Cardiac fibroblast (primary cell): ENCODE measurements at regions not wholly inside any gene's neighbourhood (a gene's known extent, or its start where the extent isn't known, plus 50 kb on each side); places are given as distances from the start of the nearest gene placed in this dataset.

Experiments used
- DNase-seq, 2 donors: peaks; one replicate each; pipeline versions ENCODE4 v3.0.0 to v3.0.0-alpha.2; 2010; ENCODE audit warnings: low read depth in 2 of 2
- H3K4me3 ChIP-seq, 2 donors: replicated peaks in 1 of 2; 1 replicate in 1 of 2; 2 replicates in 1 of 2; pipeline ENCODE4 v1.5.1; 2011; ENCODE audit warnings: low read depth in 2 of 2, low read length in 2 of 2, mild to moderate bottlenecking in 2 of 2, moderate library complexity in 1 of 2
- CTCF ChIP-seq: IDR thresholded peaks from one replicate; pipeline ENCODE4 v1.5.1; 2011; ENCODE audit warnings: low read depth, mild to moderate bottlenecking, low read length, inconsistent platforms

GRCh38 chr16:24668481-24669061 is 60.9 kb upstream of the TNRC6A start:
- TF ChIP-seq CTCF: no peak
- DNase-seq: peak; percentile 55 to 70

DNA sequence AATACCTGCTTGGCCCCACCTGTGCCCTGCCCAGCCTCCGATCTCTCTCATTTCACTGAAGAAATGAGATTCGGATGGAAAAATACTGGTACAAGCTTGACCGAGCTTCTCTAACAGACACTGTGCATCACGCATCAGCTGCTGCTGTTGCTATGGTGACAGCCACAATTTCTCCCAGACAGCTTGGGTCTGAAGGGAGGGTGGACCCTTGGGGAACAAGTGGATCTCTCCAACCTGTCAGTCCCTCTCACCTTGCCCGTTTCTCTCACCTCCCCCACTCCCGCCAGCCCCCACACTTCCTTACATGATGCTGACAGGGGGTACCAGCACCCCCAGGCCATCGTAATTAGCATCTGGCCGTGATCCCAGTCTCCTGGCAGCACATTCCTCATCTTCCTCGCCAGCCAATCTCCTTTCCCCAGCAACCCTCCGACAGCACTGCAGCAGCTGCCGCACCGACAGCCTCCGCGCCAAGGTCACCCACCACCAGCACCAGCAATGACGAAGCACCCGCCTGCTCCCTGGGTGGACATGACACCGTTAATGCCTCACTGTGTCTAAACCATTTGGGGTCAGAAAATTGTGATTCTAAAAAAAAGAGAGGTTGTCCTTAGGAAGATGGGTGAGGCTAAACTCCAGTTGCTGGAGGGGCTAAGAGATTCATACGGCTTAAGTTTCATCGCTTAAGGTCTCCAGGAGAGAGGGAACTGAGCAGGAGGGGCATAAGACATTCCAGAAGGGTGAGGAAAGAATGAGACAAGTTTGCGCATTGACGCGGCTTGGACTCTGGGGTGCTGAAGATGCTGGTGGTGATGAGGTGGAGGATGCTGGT is 58.6 kb upstream of the TNRC6A start:
- no peak for TF ChIP-seq CTCF

More at GRCh38 chr16:24668481-24669061, 60.9 kb upstream of the TNRC6A start:
- no peak overlapping the region for H3K4me3 ChIP-seq

GRCh38 chr16:24671455-24671954 is 57.9 kb upstream of the TNRC6A start:
- peak; percentile 12 for TF ChIP-seq CTCF
- no peak for DNase-seq

More for the DNA sequence above, 58.6 kb upstream of the TNRC6A start:
- peak; percentile 82 to 86 for DNase-seq
- no peak overlapping the region for H3K4me3 ChIP-seq

DNA sequence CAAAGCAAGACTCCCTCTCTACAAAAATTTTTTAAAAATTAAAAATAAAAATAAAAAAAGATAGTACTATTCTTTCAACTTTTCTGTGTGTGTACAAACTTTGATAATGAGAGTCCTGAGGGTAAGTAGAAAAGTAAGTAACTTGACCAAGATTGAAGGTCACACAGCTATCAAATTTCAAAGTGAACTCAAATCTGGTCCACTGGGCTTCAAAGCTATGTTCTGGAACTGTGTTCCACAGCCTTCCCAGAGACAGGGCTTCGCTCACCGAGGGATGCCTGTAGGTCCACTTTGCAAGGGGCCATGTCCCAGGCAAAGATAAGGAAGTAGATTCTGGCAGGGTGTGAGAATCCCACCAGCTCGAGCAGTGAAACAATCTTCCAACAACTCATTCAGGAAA is 56.3 kb upstream of the TNRC6A start:
- no peak for TF ChIP-seq CTCF
- no peak for DNase-seq
- no peak overlapping the region for H3K4me3 ChIP-seq

More at GRCh38 chr16:24671455-24671954, 57.9 kb upstream of the TNRC6A start:
- H3K4me3 ChIP-seq: no peak overlapping the region

DNA sequence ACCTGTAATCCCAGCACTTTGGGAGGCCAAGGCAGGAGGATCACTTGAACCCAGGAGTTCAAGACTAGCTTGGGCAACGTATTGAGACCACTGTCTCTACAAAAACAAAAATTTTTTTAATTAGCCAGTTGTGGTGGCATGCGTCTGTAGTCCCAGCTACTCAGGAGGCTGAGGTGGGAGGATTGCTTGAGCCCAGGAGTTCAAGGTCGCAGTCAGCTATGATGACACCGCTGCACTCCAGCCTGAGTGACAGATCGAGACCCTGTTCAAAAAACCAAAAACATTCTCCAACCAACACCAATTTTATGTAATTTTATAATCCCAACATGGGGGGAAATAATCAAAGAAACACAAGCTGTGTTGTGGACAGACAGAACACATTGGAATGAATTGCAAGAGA is 54.6 kb upstream of the TNRC6A start:
- no peak for DNase-seq
- H3K4me3 ChIP-seq: no peak overlapping the region
- TF ChIP-seq CTCF: no peak

DNA sequence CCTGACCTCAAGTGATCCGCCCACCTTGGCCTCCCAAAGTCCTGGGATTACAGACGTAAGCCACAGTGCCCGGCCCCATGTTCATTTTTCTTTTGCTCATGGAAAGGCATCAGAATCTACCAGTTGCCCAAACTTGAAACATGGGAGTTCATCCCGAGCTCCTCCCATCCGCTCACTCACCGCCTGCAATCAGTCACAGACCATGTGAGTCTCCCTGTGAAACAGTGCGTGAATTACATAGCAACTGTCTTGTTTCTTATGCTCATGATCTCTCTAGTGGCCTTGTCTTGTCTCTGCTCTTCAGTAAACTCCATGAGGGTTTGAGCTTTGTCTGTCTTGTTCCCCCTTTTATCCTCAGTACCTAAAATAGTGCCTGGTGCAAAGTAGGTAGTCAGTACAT is 52.1 kb upstream of the TNRC6A start:
- no peak for DNase-seq
- no peak overlapping the region for H3K4me3 ChIP-seq
- TF ChIP-seq CTCF: no peak
